AG09319 (cell line): ENCODE measurements at regions not wholly inside any gene's neighbourhood (a gene's known extent, or its start where the extent isn't known, plus 50 kb on each side); places are given as distances from the start of the nearest gene placed in this dataset.
"Not testable (repeated sequence)": the region's sequence is repeated elsewhere in the genome, so short reads cannot be mapped to it uniquely, and the experiment has no call there.

Source experiments
- DNase-seq: peaks from one replicate; pipeline ENCODE4 v3.0.0-alpha.2; 2010; ENCODE audit warnings: low read depth; ENCODE audit errors: extremely low read depth
- TF ChIP-seq, protein P1 (sequence below): IDR thresholded peaks from 2 replicates; pipeline ENCODE4 v1.5.1; 2011; ENCODE audit warnings: low read depth, mild to moderate bottlenecking, inconsistent platforms, low read length, moderate library complexity

DNA sequence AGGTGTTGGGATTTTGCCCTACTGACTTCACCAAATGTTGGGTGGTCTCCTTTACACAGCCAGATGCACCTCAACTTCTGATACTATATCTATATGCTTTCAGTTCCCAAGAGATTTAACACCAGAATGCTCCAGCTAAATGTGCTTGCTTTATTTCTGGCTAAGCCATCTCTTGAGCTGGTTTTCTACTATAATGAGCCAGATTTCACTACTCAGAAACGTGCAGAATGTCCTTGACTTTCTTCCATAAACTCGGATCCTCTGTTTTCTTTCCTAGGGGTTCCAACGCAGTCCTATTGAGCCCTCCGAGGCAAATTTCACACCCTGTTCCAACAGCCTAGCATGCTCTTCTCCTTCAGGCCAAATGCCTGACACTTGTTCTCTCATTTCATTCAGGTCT is 200.3 kb downstream of the DPY19L2 start:
- DNase-seq = no peak
- TF ChIP-seq, protein P1, sequence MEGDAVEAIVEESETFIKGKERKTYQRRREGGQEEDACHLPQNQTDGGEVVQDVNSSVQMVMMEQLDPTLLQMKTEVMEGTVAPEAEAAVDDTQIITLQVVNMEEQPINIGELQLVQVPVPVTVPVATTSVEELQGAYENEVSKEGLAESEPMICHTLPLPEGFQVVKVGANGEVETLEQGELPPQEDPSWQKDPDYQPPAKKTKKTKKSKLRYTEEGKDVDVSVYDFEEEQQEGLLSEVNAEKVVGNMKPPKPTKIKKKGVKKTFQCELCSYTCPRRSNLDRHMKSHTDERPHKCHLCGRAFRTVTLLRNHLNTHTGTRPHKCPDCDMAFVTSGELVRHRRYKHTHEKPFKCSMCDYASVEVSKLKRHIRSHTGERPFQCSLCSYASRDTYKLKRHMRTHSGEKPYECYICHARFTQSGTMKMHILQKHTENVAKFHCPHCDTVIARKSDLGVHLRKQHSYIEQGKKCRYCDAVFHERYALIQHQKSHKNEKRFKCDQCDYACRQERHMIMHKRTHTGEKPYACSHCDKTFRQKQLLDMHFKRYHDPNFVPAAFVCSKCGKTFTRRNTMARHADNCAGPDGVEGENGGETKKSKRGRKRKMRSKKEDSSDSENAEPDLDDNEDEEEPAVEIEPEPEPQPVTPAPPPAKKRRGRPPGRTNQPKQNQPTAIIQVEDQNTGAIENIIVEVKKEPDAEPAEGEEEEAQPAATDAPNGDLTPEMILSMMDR = no peak

GRCh38 chr12:63457857-63458256 is 210.4 kb downstream of the DPY19L2 start:
- TF ChIP-seq, protein P1 = no peak
- DNase-seq = no peak

- DNase-seq = no peak
- TF ChIP-seq, protein P1 = no peak
Observed at GRCh38 chr12:63457428-63457827, 210.9 kb downstream of the DPY19L2 start.

DNA sequence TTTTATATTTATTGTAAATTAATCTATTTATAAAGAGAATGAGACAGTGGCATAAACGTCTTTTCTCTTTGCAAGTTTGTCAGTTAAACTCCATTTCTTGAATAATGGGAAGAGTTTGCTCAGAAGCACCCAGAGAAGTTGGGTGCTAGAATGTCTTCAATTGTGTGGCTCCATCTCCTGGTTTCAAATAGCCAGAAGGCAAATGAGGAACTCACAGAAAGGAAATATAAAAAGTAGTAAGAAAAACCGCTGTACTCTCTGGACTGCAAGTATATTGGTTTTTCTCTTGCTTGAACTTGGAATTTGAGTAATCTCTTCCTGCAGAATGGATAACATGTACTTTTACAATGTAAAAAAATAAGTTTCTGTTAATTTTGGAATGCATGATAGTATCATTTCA is 217.5 kb downstream of the DPY19L2 start:
- no peak for DNase-seq
- TF ChIP-seq, protein P1 = no peak

DNA sequence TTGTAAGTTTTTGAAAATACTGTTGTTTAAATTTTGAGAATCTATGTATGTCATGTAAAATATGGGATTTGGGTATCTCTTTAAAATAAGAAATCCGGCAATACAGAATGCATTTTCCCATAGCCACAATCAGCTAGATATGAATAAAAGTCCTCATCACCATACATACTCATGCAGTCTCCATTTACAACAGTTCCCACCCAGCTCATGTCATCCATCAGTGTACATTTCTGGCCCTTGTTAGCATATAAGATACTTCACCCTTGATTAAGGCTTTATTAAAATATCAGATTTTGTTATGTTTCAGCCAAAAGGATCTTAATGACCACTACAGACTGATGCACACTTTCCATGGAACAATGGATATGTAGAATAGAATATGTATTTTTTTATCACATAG is 218.0 kb downstream of the DPY19L2 start:
- TF ChIP-seq, protein P1 = no peak
- DNase-seq = no peak

DNA sequence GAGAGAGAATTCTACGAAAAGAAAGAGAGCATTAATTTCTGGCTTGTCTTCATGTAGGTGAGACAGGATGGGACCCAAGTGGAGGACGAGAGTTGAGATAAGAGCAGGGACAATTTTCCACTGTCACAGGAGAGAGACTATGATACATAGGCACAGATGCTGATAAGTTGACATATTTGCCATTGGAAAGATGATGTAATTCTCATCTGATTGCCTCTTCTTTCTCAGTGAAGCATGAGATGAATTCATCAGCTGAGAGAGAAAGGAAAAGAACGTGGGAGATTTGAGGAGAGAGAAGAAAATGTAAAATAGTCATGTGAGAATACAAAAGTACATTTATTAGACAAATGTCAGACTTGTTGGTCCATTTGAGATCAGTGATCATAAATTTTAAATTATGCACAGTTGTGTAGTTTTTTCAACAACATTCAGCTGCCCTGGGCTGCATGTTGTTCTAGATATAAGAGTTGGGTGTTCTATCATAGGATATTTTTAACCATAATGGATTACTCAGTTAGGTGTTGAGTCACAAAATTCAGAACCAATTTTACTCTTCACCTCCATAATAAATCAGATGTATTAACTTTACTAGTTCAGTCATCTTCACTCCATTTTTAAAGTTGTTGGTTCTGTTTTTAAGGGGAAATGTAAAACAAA is 222.9 kb downstream of the DPY19L2 start:
- TF ChIP-seq, protein P1 = no peak
- no peak for DNase-seq

DNA sequence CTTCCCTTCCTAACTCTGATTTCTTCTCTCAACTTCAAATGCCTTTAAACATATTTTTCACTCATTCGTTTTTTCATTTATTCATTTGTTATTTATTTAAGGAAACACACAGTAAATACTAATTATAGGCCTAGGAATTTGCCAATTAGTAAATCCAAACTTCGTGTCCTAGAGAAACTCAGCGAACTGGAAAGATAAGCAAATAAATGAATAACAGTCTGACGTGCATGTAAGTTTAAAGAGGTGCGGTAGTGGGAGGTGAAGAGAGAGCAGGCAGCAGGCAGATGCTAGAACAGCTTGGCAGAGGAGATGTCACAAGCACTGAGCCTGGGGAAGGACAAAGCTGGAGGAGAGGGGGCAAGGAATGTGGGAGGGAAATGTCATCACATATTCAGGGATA is 228.2 kb downstream of the DPY19L2 start:
- TF ChIP-seq, protein P1 = no peak
- no peak for DNase-seq

DNA sequence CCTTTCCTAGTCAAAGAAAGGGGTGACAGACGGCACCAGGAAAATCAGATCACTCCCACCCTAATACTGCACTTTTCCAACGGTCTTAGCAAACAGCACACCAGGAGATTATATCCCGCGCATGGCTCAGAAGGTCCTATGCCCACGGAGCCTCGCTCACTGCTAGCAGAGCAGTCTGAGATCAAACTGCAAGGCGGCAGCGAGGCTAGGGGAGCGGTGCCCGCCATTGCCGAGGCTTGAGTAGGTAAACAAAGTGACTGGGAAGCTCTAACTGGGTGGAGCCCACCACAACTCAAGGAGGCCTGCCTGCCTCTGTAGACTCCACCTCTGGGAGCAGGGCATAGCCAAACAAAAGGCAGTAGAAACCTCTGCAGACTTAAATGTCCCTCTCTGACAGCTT is 233.9 kb downstream of the DPY19L2 start:
- DNase-seq = not testable (repeated sequence)

DNA sequence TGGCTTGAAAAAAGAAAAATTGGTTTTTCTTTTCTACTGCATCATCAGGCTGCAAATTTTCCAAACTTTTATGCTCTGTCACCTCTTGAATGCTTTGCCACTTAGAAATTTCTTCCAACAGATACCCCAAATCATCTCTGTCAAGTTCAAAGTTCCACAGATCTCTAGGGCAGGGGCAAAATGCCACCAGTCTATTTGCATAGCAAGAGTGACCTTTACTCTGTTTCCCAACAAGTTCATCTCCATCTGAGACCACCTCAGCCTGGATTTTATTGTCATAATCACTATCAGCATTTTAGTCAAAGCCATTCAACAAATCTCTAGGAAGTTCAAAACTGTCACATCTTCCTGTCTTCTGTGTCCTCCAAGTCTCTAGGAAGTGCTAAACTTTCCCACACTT is 240.3 kb downstream of the DPY19L2 start:
- DNase-seq = not testable (repeated sequence)

DNA sequence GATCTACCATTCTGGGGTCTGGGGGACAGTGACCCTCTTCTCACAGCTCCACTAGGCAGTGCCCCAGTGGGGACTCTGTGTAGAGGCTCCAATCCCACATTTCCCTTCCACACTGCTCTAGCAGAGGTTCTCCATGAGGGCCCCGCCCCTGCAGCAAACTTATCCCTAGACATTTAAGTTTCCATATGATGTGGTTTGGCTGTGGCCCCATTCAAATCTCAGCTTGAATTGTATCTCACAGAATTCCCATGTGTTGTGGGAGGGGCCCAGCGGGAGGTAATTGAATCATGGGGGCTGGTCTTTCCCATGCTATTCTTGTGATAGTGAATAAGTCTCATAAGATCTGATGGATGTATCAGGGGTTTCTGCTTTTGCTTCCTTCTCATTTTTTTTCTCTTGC is 241.3 kb downstream of the DPY19L2 start:
- not testable (repeated sequence) for DNase-seq
